AG10803 (cell line): ENCODE measurements at regions not wholly inside any gene's neighbourhood (a gene's known extent, or its start where the extent isn't known, plus 50 kb on each side); places are given as distances from the start of the nearest gene placed in this dataset.

ENCODE experiments used
- DNase-seq: peaks from one replicate; pipeline ENCODE4 v3.0.0; 2010; ENCODE audit warnings: low read depth
- H3K4me3 ChIP-seq: 2 replicates; pipeline ENCODE4 v1.5.1; 2011; ENCODE audit warnings: mild to moderate bottlenecking, low read length, control low read depth
- CTCF ChIP-seq: conservative IDR thresholded peaks from 2 replicates; pipeline ENCODE4 v1.5.1; 2011; ENCODE audit warnings: mild to moderate bottlenecking, low read length, control low read depth, inconsistent platforms

- H3K4me3 ChIP-seq: no peak overlapping the region
- no peak for DNase-seq
- no peak for TF ChIP-seq CTCF
Measured at GRCh38 chr18:11308499-11308898, 159.1 kb upstream of the PIEZO2 start.

- H3K4me3 ChIP-seq: no peak overlapping the region
- TF ChIP-seq CTCF: no peak
- DNase-seq: no peak
Measured at GRCh38 chr18:11307716-11308115, 158.3 kb upstream of the PIEZO2 start.

- no peak for TF ChIP-seq CTCF
- no peak overlapping the region for H3K4me3 ChIP-seq
- DNase-seq: no peak
Measured at GRCh38 chr18:11305507-11305906, 156.1 kb upstream of the PIEZO2 start.

GRCh38 chr18:11304928-11305327 lies 155.6 kb upstream of the PIEZO2 start:
- no peak for DNase-seq
- TF ChIP-seq CTCF: no peak
- no peak overlapping the region for H3K4me3 ChIP-seq

GRCh38 chr18:11296946-11297345 lies 147.6 kb upstream of the PIEZO2 start:
- H3K4me3 ChIP-seq: no peak overlapping the region
- DNase-seq: no peak
- TF ChIP-seq CTCF: no peak

- TF ChIP-seq CTCF: no peak
- DNase-seq: no peak
- H3K4me3 ChIP-seq: no peak overlapping the region
Measured at GRCh38 chr18:11293794-11294193, 144.4 kb upstream of the PIEZO2 start.

- DNase-seq: no peak
- no peak overlapping the region for H3K4me3 ChIP-seq
- TF ChIP-seq CTCF: no peak
Measured at GRCh38 chr18:11290786-11291185, 141.4 kb upstream of the PIEZO2 start.
